MCF 10A (cell line): ENCODE measurements at regions not wholly inside any gene's neighbourhood (a gene's known extent, or its start where the extent isn't known, plus 50 kb on each side); places are given as distances from the start of the nearest gene placed in this dataset.
"Not testable (repeated sequence)": the region's sequence is repeated elsewhere in the genome, so short reads cannot be mapped to it uniquely, and the experiment has no call there.

ENCODE experiments used
- BruUV-seq: library from RNA; stranded (reverse); fragments of 400-500 nt; replicated peaks from 2 replicates; lab custom pipeline; 2021; lab: Mats Ljungman, UMichigan
- CTCF ChIA-PET: fragments of 300-600 bp; sonication (Branson Sonifier 250); formaldehyde crosslinking; extraction: SDS; loops from one replicate; lab custom pipeline; 2021; ENCODE audit warnings: antibody characterized with exemption, inconsistent platforms; lab: Yijun Ruan, JAX
- POLR2A ChIA-PET: fragments of 300-600, 350-650 bp; sonication (Branson Sonifier 250); formaldehyde crosslinking; extraction: SDS; loops from one replicate; lab custom pipeline; 2020; ENCODE audit warnings: antibody characterized with exemption, inconsistent platforms; lab: Yijun Ruan, JAX
- DNase-seq: peaks from one replicate; pipeline ENCODE4 v3.0.0-alpha.2; 2018; ENCODE audit not compliant: unreplicated experiment
- H3K27ac Mint-ChIP-seq: one replicate; pipeline ENCODE4 v1.8.0; 2022; ENCODE audit warnings: mild to moderate bottlenecking, low read depth, mixed read lengths; ENCODE audit not compliant: unreplicated experiment
- H3K27me3 Mint-ChIP-seq: one replicate; pipeline ENCODE4 v1.8.0; 2022; ENCODE audit warnings: mixed read lengths; ENCODE audit not compliant: insufficient read depth, unreplicated experiment
- H3K36me3 Mint-ChIP-seq: one replicate; pipeline ENCODE4 v1.8.0; 2022; ENCODE audit warnings: mild to moderate bottlenecking, moderate library complexity, mixed read lengths; ENCODE audit not compliant: insufficient read depth, unreplicated experiment
- H3K4me1 Mint-ChIP-seq: one replicate; pipeline ENCODE4 v1.8.0; 2022; ENCODE audit warnings: mixed read lengths; ENCODE audit not compliant: insufficient read depth, unreplicated experiment
- H3K4me3 Mint-ChIP-seq: one replicate; pipeline ENCODE4 v1.8.0; 2022; ENCODE audit warnings: mild to moderate bottlenecking, moderate library complexity, mixed read lengths; ENCODE audit not compliant: unreplicated experiment
- H3K9me3 Mint-ChIP-seq: one replicate; pipeline ENCODE4 v1.8.0; 2022; ENCODE audit warnings: mixed read lengths; ENCODE audit not compliant: unreplicated experiment
- intact Hi-C: fragments of 100-400 bp; cut with micrococcal nuclease; formaldehyde crosslinking; loops from 2 replicates; pipeline ENCODE4 v1.14.1; 2022

DNA sequence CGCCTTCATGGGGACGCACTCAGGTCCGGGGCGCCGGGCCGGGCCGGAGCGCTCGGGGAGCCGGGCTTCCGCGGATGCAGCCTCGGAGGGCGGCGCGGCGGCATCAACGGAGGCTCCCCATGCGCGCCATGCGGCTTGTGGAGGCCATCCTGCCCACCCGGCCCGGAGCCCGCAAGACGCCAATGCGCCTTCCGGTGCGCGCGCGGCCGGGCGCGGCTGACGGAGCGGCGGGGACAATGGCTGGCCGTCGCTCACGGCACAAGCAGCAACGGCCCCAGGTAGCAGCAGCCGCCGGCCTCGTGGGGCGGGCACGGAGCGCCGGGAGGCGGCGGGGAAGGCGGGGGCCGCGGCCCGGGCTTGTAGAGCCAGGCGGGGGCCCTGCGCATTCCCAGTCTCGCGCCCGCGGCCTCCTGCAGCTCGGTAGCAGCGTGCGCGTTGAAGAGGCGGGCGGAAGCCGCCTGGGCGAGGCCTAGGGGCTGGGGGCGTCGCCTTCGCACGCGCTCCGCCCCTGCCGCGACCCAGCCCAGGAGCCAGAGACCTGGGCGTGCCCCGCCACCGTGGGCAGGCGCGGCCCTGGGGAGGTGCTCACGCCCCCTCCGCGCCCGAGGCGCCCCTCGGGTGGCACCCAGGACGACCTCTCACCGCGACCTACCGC, 168.6 kb upstream of the PRKX start:
- H3K27ac Mint-ChIP-seq, H3K9me3 Mint-ChIP-seq, H3K36me3 Mint-ChIP-seq, POLR2A ChIA-PET, H3K27me3 Mint-ChIP-seq, intact Hi-C loops, BruUV-seq, H3K4me1 Mint-ChIP-seq, DNase-seq, CTCF ChIA-PET: not testable (repeated sequence)
- H3K4me3 Mint-ChIP-seq = peak overlapping the region; percentile 31

DNA sequence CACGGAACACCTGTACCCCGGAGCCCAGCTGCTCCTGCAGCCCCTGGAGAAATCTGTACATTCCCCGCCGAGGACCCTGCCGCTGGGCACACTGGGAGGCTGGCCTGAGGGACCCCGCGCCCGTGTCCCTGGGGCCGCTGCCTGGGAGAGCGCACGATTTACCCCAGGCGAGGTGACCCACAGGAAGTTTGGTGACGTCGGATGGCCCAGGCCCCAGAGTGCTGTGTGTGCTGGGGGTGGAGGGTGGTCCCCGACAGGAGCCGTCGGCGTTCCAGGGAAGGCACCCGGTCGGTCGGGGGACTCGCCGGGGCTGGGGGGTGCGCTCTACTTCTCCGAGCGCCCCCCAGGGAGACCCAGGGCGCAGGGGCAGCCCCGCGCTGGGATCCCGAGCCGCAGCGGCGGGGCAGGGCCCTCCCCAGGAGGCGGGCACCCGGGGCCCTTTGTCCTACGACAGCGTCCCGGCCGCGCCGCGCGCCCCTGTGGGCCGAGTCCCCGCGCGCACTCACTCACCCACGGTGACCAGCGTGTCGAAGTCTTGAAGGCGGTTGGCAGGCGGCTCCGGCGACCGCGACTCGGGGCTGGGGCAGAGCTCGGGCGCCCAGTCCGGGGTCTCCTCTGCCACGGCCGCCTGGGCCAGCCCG, 167.9 kb upstream of the PRKX start:
- intact Hi-C loops, H3K36me3 Mint-ChIP-seq, CTCF ChIA-PET, DNase-seq, H3K27me3 Mint-ChIP-seq, H3K4me3 Mint-ChIP-seq, H3K27ac Mint-ChIP-seq, H3K4me1 Mint-ChIP-seq, BruUV-seq, H3K9me3 Mint-ChIP-seq, POLR2A ChIA-PET: not testable (repeated sequence)

DNA sequence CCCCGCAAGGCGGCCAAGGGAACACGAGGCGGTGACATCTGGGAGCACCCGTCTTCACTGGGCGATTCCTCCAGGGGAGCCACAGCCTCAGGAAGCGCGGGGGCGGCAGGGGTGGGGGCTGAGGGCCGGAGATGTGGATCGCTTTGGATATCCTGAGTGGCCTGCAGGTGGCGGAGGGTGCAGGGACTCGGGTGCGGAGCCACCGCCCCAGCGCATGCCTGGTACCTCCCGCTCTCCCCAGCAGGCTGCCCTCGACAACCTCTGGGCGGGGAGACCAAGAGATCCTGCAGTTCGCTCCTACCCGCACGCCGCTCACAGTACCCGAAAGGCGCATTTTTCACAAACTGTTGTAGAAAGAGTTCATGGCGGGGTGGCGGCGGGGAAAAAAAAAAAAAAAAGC, 162.9 kb upstream of the PRKX start:
- H3K36me3 Mint-ChIP-seq, CTCF ChIA-PET, intact Hi-C loops, BruUV-seq, H3K4me1 Mint-ChIP-seq, H3K9me3 Mint-ChIP-seq, POLR2A ChIA-PET, DNase-seq, H3K4me3 Mint-ChIP-seq, H3K27ac Mint-ChIP-seq, H3K27me3 Mint-ChIP-seq: not testable (repeated sequence)

DNA sequence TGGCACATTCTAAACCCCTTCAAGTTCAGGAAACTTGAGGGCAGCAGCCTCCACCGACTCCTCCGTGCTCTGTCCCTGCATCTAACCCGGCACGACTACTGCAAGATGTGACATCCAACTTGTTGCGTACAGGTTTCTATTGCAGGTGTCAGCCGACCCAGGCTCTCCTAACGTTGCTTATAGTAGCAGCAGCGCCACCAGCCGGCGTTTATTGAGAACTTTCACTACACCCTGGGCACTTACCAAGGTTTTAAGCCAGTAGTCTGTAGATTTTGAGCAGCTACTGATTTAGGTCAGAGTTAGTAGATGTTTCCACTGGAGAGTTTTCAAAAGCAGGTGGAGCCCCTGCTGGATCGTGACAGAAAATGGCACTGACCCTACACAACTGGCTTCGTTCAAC, 162.2 kb upstream of the PRKX start:
- H3K27me3 Mint-ChIP-seq, DNase-seq, H3K9me3 Mint-ChIP-seq, POLR2A ChIA-PET, H3K4me3 Mint-ChIP-seq, H3K27ac Mint-ChIP-seq, CTCF ChIA-PET, H3K4me1 Mint-ChIP-seq, H3K36me3 Mint-ChIP-seq, intact Hi-C loops, BruUV-seq: not testable (repeated sequence)

DNA sequence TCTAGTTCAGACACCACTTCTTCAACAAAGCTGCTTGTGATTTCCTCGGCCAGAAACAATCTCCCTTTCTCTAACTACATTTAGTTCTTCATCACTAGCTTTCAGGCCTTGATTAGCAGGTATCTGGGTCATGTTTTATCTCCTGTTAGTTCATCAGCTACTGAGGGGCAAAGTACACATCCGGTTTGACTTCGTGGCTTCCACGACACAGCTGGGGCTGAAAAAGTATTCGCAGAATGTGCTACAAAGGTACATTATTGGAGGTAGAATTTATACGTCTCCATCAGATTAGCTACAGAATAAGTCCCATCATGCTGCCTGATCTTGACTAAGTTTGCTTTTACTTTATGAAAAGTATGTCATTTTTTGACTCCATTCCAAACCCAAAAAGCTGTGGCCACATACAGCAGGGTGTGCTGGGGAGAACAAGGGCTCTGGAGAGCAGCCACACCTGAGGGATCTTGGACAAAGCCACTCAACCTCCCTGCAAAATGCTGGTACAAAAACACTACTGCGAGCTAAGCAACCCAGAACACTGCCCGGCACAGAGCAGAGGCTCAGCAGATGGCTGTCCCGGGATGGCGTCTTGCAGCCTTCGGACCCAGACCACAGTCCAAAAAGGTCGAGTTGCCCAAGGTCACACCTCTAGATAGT, 158.9 kb upstream of the PRKX start:
- H3K27me3 Mint-ChIP-seq, BruUV-seq, POLR2A ChIA-PET, DNase-seq, H3K36me3 Mint-ChIP-seq, intact Hi-C loops, H3K4me3 Mint-ChIP-seq, H3K9me3 Mint-ChIP-seq, H3K27ac Mint-ChIP-seq, CTCF ChIA-PET, H3K4me1 Mint-ChIP-seq: not testable (repeated sequence)

DNA sequence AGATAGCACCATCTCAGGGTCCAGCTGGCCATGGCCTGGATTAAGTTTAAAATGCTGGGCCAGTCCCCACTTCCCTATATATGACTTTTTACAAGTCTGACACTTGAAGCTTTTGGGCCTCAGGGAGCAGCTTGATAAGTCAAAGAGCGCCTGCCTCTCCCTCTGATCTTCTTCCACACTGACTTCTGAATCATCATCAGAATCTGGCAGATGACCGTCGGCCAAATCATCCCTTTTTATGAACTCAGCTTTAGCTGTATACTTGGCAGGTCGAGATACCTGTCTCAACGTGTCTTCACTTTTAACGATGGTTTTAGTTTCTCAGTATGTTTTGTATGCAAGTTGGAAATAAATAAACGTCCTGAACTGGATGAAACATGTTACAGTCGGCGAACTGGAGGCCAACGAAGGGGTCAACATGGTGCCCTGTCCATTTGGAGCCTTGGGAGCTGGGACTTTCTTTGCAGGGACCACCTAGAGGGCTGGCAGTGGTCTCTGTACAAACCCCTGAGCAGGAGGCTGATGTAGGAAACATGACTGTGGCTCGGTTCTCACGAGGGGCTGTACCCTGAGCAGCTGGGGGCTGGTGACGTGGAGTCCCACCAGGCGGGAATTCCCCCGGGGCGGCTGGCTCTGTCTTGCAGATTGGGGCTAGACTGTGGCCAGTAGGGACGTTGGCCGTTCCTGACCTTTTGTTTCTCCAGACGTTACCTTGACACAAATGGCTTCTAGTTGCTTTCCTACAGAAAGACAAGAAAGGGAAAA, 153.8 kb upstream of the PRKX start:
- POLR2A ChIA-PET, H3K4me1 Mint-ChIP-seq, intact Hi-C loops, DNase-seq, H3K27ac Mint-ChIP-seq, CTCF ChIA-PET, H3K4me3 Mint-ChIP-seq, H3K9me3 Mint-ChIP-seq, H3K36me3 Mint-ChIP-seq, H3K27me3 Mint-ChIP-seq, BruUV-seq: not testable (repeated sequence)

DNA sequence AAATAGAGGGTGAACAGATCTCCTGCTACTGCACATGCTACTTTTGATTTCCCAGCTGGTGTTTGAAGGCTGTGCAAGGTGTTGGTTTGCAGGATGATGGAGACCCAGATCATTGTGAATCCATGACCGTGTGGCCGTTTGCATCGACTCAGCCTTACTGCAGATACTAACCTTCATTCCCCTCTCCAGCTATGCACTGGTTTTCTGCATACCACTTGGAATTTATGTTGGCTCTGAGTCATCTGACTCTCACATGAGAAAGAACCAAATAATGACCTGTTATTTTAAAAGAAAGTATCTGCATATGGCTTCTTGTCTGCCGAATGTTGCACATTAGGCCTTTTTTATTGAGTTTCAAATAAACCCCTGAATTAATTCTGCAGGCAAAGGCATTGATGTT, 144.9 kb upstream of the PRKX start:
- H3K9me3 Mint-ChIP-seq, H3K27me3 Mint-ChIP-seq, H3K4me3 Mint-ChIP-seq, POLR2A ChIA-PET, H3K27ac Mint-ChIP-seq, BruUV-seq, intact Hi-C loops, H3K4me1 Mint-ChIP-seq, DNase-seq, H3K36me3 Mint-ChIP-seq, CTCF ChIA-PET: not testable (repeated sequence)

DNA sequence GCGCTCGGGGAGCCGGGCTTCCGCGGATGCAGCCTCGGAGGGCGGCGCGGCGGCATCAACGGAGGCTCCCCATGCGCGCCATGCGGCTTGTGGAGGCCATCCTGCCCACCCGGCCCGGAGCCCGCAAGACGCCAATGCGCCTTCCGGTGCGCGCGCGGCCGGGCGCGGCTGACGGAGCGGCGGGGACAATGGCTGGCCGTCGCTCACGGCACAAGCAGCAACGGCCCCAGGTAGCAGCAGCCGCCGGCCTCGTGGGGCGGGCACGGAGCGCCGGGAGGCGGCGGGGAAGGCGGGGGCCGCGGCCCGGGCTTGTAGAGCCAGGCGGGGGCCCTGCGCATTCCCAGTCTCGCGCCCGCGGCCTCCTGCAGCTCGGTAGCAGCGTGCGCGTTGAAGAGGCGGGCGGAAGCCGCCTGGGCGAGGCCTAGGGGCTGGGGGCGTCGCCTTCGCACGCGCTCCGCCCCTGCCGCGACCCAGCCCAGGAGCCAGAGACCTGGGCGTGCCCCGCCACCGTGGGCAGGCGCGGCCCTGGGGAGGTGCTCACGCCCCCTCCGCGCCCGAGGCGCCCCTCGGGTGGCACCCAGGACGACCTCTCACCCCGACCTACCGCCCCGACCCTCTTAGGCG, 130.2 kb upstream of the PRKX start:
- H3K27me3 Mint-ChIP-seq, H3K36me3 Mint-ChIP-seq, DNase-seq, H3K4me3 Mint-ChIP-seq, H3K9me3 Mint-ChIP-seq, H3K4me1 Mint-ChIP-seq, intact Hi-C loops, CTCF ChIA-PET, BruUV-seq, POLR2A ChIA-PET, H3K27ac Mint-ChIP-seq: not testable (repeated sequence)
